Hepatocyte (in vitro differentiated cells): ENCODE measurements at regions not wholly inside any gene's neighbourhood (a gene's known extent, or its start where the extent isn't known, plus 50 kb on each side); places are given as distances from the start of the nearest gene placed in this dataset.
"Not testable (repeated sequence)": the region's sequence is repeated elsewhere in the genome, so short reads cannot be mapped to it uniquely, and the experiment has no call there.

Experiments used
- DNase-seq: peaks from one replicate; pipeline ENCODE4 v3.0.0-alpha.2; 2016; ENCODE audit warnings: low spot score
- H2AFZ ChIP-seq: fragments of 200-600 bp; sonication (generic); 2 replicates; pipeline ENCODE4 v1.6.0; 2016; ENCODE audit warnings: antibody characterized with exemption, mild to moderate bottlenecking
- H3K27ac ChIP-seq: fragments of 200-600 bp; sonication (generic); 2 replicates; pipeline ENCODE4 v1.5.1; 2016; ENCODE audit warnings: mild to moderate bottlenecking
- H3K27me3 ChIP-seq: fragments of 200-600 bp; sonication (generic); 2 replicates; pipeline ENCODE4 v1.6.1; 2016
- H3K36me3 ChIP-seq: fragments of 200-600 bp; sonication (generic); replicated peaks from 2 replicates; pipeline ENCODE4 v1.5.1; 2016; ENCODE audit warnings: low read depth; ENCODE audit not compliant: insufficient read depth
- H3K4me1 ChIP-seq: fragments of 200-600 bp; sonication (generic); 2 replicates; pipeline ENCODE4 v1.5.1; 2016; ENCODE audit warnings: mild to moderate bottlenecking, moderate library complexity; ENCODE audit not compliant: insufficient read depth
- H3K4me2 ChIP-seq: fragments of 200-600 bp; sonication (generic); 2 replicates; pipeline ENCODE4 v1.6.0; 2016
- H3K4me3 ChIP-seq: fragments of 200-600 bp; sonication (generic); 2 replicates; pipeline ENCODE4 v1.5.1; 2016; ENCODE audit warnings: mild to moderate bottlenecking
- H3K79me2 ChIP-seq: fragments of 200-600 bp; sonication (generic); 2 replicates; pipeline ENCODE4 v1.6.0; 2017; ENCODE audit warnings: mild to moderate bottlenecking
- H3K9me2 ChIP-seq: fragments of 200-600 bp; sonication (generic); replicated peaks from 2 replicates; pipeline ENCODE4 v1.6.0; 2017; ENCODE audit warnings: mild to moderate bottlenecking; ENCODE audit not compliant: insufficient read depth
- H3K9me3 ChIP-seq: fragments of 200-600 bp; sonication (generic); 2 replicates; pipeline ENCODE4 v1.5.1; 2016; ENCODE audit warnings: low read depth, mild to moderate bottlenecking
- H4K20me1 ChIP-seq: fragments of 200-600 bp; sonication (generic); 2 replicates; pipeline ENCODE4 v1.6.0; 2016; ENCODE audit warnings: mild to moderate bottlenecking; ENCODE audit not compliant: insufficient read depth, poor library complexity, severe bottlenecking
- EZH2 ChIP-seq: fragments of 200-600 bp; sonication (generic); IDR thresholded peaks from 2 replicates; pipeline ENCODE4 v1.6.1; 2016; ENCODE audit warnings: antibody characterized with exemption, mild to moderate bottlenecking, borderline replicate concordance
- EZH2phosphoT487 ChIP-seq: fragments of 200-600 bp; sonication (generic); IDR thresholded peaks from one replicate; pipeline ENCODE4 v1.6.1; 2018; ENCODE audit warnings: antibody characterized with exemption, mild to moderate bottlenecking, low read depth, moderate library complexity; ENCODE audit not compliant: unreplicated experiment, severe bottlenecking
- WGBS: methylation state at CpG from one replicate; pipeline ENCODE4 v1.1.6; 2016; ENCODE audit warnings: low lambda C conversion rate; ENCODE audit errors: missing lambda C conversion rate; 5-methylcytosine and 5-hydroxymethylcytosine counted together
- TF ChIP-seq, protein P1 (sequence below): fragments of 200-600 bp; sonication (generic); IDR thresholded peaks from 2 replicates; pipeline ENCODE4 v1.5.1; 2016; ENCODE audit warnings: antibody characterized with exemption, mild to moderate bottlenecking; ENCODE audit not compliant: poor library complexity

DNA sequence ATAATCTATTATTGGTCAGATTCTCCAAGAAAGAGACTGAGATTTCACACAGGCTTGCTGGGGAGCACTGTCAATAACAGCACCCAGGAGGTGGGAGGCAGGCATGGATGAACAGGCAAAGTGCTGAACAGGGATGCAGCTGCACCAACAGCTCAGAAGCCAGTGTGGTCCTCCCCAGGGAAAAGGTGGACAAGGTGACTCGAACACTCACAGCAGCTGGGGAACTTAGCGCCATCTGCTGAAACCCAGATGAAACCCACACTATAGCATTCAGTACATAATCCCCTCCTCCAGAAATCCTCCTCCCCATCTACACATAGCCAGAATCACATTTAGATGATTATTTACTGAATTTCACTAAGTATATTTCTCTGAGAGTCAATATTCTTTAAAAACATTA, 255.2 kb upstream of the WSB1 start:
- WGBS, result 62% methylated on average over 2 of the region's 2 CpGs
- Histone ChIP-seq H2AFZ (no peak overlapping the region), H3K27ac (no peak overlapping the region), H3K9me2 (no peaks in the 10 kb centered on the region), H3K36me3 (no peaks in the 10 kb centered on the region), H3K79me2 (no peaks in the 10 kb centered on the region), H3K4me3 (no peak overlapping the region), H3K4me2 (no peak overlapping the region), H4K20me1 (no peaks in the 10 kb centered on the region), H3K27me3 (no peaks in the 10 kb centered on the region), H3K9me3 (no peaks in the 10 kb centered on the region), H3K4me1 (no peaks in the 10 kb centered on the region)
- DNase-seq, result no peak
- TF ChIP-seq EZH2, result no peak
- TF ChIP-seq, protein P1, sequence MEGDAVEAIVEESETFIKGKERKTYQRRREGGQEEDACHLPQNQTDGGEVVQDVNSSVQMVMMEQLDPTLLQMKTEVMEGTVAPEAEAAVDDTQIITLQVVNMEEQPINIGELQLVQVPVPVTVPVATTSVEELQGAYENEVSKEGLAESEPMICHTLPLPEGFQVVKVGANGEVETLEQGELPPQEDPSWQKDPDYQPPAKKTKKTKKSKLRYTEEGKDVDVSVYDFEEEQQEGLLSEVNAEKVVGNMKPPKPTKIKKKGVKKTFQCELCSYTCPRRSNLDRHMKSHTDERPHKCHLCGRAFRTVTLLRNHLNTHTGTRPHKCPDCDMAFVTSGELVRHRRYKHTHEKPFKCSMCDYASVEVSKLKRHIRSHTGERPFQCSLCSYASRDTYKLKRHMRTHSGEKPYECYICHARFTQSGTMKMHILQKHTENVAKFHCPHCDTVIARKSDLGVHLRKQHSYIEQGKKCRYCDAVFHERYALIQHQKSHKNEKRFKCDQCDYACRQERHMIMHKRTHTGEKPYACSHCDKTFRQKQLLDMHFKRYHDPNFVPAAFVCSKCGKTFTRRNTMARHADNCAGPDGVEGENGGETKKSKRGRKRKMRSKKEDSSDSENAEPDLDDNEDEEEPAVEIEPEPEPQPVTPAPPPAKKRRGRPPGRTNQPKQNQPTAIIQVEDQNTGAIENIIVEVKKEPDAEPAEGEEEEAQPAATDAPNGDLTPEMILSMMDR, result no peak
- TF ChIP-seq EZH2phosphoT487, result no peak

DNA sequence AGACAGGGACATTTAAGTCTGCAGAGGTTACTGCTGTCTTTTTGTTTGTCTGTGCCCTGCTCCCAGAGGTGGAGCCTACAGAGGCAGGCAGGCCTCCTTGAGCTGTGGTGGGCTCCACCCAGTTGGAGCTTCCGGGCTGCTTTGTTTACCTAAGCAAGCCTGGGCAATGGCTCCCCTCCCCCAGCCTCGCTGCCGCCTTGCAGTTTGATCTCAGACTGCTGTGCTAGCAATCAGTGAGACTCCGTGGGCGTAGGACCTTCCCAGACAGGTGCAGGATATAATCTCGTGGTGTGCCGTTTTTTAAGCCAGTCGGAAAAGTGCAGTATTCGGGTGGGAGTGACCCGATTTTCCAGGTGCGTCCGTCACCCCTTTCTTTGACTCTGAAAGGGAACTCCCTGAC, 248.9 kb upstream of the WSB1 start:
- DNase-seq, H3K4me2 ChIP-seq: not testable (repeated sequence)
- WGBS, result 76% methylated on average over 12 of the region's 12 CpGs

DNA sequence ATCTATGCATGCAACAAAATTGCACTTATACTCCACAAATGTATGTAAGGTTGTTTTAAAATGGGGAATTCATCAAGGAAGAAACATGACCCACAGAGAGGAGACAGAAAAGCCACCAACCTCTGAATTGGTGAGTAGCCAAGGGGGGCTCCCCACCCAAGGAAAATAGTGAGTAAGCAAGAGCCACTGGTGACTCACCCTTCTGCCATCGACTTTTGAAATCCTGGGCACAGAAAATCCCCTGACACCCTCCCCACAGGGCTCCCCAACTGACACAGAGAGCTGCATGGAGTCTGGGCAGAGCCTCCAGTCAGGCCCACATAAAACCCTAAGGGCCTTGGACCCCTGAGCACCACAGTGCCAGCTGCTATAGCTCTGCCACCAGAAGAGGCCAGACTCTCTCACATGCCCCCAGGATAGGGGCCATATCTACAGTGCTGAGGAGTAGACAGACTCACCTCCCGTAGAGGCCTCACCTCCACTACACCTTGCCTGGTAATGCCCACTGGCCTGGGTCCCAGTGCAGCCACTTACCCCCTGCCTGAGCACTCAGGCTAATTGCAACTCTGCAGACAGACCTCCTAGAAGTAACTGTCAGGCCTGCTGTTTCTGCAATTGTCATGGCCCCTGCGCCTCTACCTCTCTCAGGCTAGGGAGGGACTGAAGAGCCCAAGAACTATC, 244.7 kb upstream of the WSB1 start:
- Histone ChIP-seq H3K79me2 (no peaks in the 10 kb centered on the region), H3K36me3 (no peaks in the 10 kb centered on the region), H3K9me3 (no peaks in the 10 kb centered on the region), H4K20me1 (no peaks in the 10 kb centered on the region), H3K4me1 (no peaks in the 10 kb centered on the region), H3K9me2 (no peaks in the 10 kb centered on the region), H3K4me2 (no peak overlapping the region), H2AFZ (no peak overlapping the region), H3K27me3 (no peaks in the 10 kb centered on the region), H3K27ac (no peak overlapping the region), H3K4me3 (no peak overlapping the region)
- WGBS, result 54% methylated on average over 3 of the region's 3 CpGs
- no peak for DNase-seq
- TF ChIP-seq EZH2phosphoT487 (no peak), EZH2 (no peak)

More for the DNA sequence above, 248.9 kb upstream of the WSB1 start:
- not testable (repeated sequence) for H2AFZ ChIP-seq, H3K4me3 ChIP-seq, H3K9me3 ChIP-seq, H3K36me3 ChIP-seq, H3K27me3 ChIP-seq, H3K4me1 ChIP-seq, H3K9me2 ChIP-seq, H3K79me2 ChIP-seq, H4K20me1 ChIP-seq, H3K27ac ChIP-seq

DNA sequence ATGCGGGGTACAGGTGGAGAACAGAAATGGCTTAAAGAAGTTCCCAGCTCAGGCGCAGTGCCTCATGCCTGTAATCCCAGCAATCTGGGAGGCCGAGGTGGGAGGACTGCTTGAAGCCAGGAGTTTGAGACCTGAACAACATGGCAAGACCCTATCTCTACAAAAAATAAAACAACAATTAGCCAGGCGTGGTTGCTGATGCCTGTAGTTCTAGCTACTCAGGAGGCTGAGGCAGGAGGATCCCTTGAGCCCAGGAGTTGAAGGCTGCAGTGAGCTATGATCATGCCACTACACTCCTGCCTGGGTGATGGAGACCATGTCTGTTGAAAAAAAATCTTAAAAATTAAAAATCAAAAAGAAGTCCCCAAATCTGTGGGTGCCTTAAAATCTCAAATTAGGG, 228.3 kb upstream of the WSB1 start:
- Histone ChIP-seq H3K27ac (no peak overlapping the region), H3K4me1 (no peaks in the 10 kb centered on the region), H3K27me3 (no peaks in the 10 kb centered on the region), H3K9me3 (no peaks in the 10 kb centered on the region), H3K79me2 (no peaks in the 10 kb centered on the region), H4K20me1 (no peaks in the 10 kb centered on the region), H3K4me2 (no peak overlapping the region), H3K4me3 (no peak overlapping the region), H3K9me2 (no peaks in the 10 kb centered on the region), H3K36me3 (no peaks in the 10 kb centered on the region), H2AFZ (no peak overlapping the region)
- DNase-seq, result no peak
- TF ChIP-seq, protein P1, result no peak
- TF ChIP-seq EZH2, result no peak
- no peak for TF ChIP-seq EZH2phosphoT487
- 55% methylated on average over 4 of the region's 4 CpGs for WGBS
